H9 (cell line): ENCODE measurements at regions not wholly inside any gene's neighbourhood (a gene's known extent, or its start where the extent isn't known, plus 50 kb on each side); places are given as distances from the start of the nearest gene placed in this dataset.

Experiments
- DNase-seq: peaks from one replicate; pipeline ENCODE4 v3.0.0-alpha.2; 2017
- H2AFZ ChIP-seq: one replicate; pipeline ENCODE4 v1.6.1; 2013; ENCODE audit warnings: mild to moderate bottlenecking, low read length, control low read depth, moderate library complexity
- H2AK5ac ChIP-seq: 2 replicates; pipeline ENCODE4 v1.6.1; 2013; ENCODE audit warnings: low read length, control low read depth, mixed read lengths; ENCODE audit not compliant: insufficient read length
- H2BK120ac ChIP-seq: one replicate; pipeline ENCODE4 v1.6.1; 2013; ENCODE audit warnings: low read depth, mild to moderate bottlenecking, low read length, control low read depth, inconsistent platforms; ENCODE audit not compliant: poor library complexity, severe bottlenecking
- H2BK12ac ChIP-seq: 2 replicates; pipeline ENCODE4 v1.6.1; 2013; ENCODE audit warnings: low read length, control low read depth, mixed read lengths, low read depth; ENCODE audit not compliant: insufficient read length
- H2BK15ac ChIP-seq: 2 replicates; pipeline ENCODE4 v1.6.1; 2013; ENCODE audit warnings: low read depth, low read length, control low read depth
- H2BK20ac ChIP-seq: one replicate; pipeline ENCODE4 v1.6.1; 2013; ENCODE audit warnings: low read depth, mild to moderate bottlenecking, low read length, control low read depth, inconsistent platforms; ENCODE audit not compliant: poor library complexity, severe bottlenecking
- H2BK5ac ChIP-seq: 2 replicates; pipeline ENCODE4 v1.6.1; 2013; ENCODE audit warnings: low read length, control low read depth, mixed read lengths; ENCODE audit not compliant: insufficient read length
- H3K14ac ChIP-seq: 2 replicates; pipeline ENCODE4 v1.6.1; 2013; ENCODE audit warnings: low read length, control low read depth; ENCODE audit not compliant: insufficient read depth
- H3K18ac ChIP-seq: 2 replicates; pipeline ENCODE4 v1.6.1; 2013; ENCODE audit warnings: low read depth, mild to moderate bottlenecking, mixed read lengths, low read length, control low read depth; ENCODE audit not compliant: insufficient read length
- H3K23ac ChIP-seq: 2 replicates; pipeline ENCODE4 v1.6.1; 2013; ENCODE audit warnings: low read length, control low read depth, mixed read lengths, low read depth; ENCODE audit not compliant: insufficient read length
- H3K23me2 ChIP-seq: 2 replicates; pipeline ENCODE4 v1.6.1; 2013; ENCODE audit warnings: low read depth, mild to moderate bottlenecking, mixed read lengths, low read length, control low read depth; ENCODE audit not compliant: insufficient read length, poor library complexity, severe bottlenecking
- H3K27ac ChIP-seq: 2 replicates; pipeline ENCODE4 v1.5.1; 2013; ENCODE audit warnings: low read length, control low read depth, mixed read lengths, low read depth; ENCODE audit not compliant: insufficient read length
- H3K27me3 ChIP-seq: 2 replicates; pipeline ENCODE4 v1.6.1; 2013; ENCODE audit warnings: low read length, control low read depth, inconsistent platforms; ENCODE audit not compliant: insufficient read depth
- H3K4ac ChIP-seq: 2 replicates; pipeline ENCODE4 v1.6.1; 2013; ENCODE audit warnings: low read depth, mild to moderate bottlenecking, control low read depth, inconsistent platforms, low read length, moderate library complexity
- H3K4me1 ChIP-seq: 2 replicates; pipeline ENCODE4 v1.6.1; 2013; ENCODE audit warnings: low read length, control low read depth, inconsistent platforms; ENCODE audit not compliant: insufficient read depth
- H3K4me2 ChIP-seq: 2 replicates; pipeline ENCODE4 v1.6.1; 2013; ENCODE audit warnings: low read length, control low read depth, mixed read lengths; ENCODE audit not compliant: insufficient read length, insufficient read depth
- H3K56ac ChIP-seq: 2 replicates; pipeline ENCODE4 v1.6.1; 2013; ENCODE audit warnings: low read depth, mild to moderate bottlenecking, mixed read lengths, low read length, control low read depth; ENCODE audit not compliant: insufficient read length
- H3K79me1 ChIP-seq: 2 replicates; pipeline ENCODE4 v1.6.1; 2013; ENCODE audit warnings: low read depth, mild to moderate bottlenecking, moderate library complexity, low read length, control low read depth, inconsistent platforms; ENCODE audit not compliant: insufficient read depth, poor library complexity, severe bottlenecking
- H3K79me2 ChIP-seq: 2 replicates; pipeline ENCODE4 v1.6.1; 2013; ENCODE audit warnings: low read length, control low read depth, inconsistent platforms; ENCODE audit not compliant: insufficient read depth
- H3K9ac ChIP-seq: 2 replicates; pipeline ENCODE4 v1.6.1; 2013; ENCODE audit warnings: low read length, control low read depth, mixed read lengths; ENCODE audit not compliant: insufficient read length; ENCODE audit errors: extremely low read depth
- H3K9me3 ChIP-seq: one replicate; pipeline ENCODE4 v1.6.1; 2013; ENCODE audit warnings: low read depth, low read length, inconsistent platforms; ENCODE audit not compliant: control insufficient read depth
- H3T11ph ChIP-seq: one replicate; pipeline ENCODE4 v1.6.1; 2013; ENCODE audit warnings: mild to moderate bottlenecking, low read length, control low read depth, inconsistent platforms
- H4K20me1 ChIP-seq: one replicate; pipeline ENCODE4 v1.6.1; 2013; ENCODE audit not compliant: control insufficient read depth, insufficient read length, insufficient read depth
- H4K5ac ChIP-seq: 2 replicates; pipeline ENCODE4 v1.6.1; 2013; ENCODE audit warnings: low read depth, mild to moderate bottlenecking, mixed read lengths, low read length, control low read depth; ENCODE audit not compliant: insufficient read length
- H4K8ac ChIP-seq: replicated peaks from 2 replicates; pipeline ENCODE4 v1.6.1; 2013; ENCODE audit warnings: low read length, control low read depth, mixed read lengths, low read depth; ENCODE audit not compliant: insufficient read length
- H4K91ac ChIP-seq: 2 replicates; pipeline ENCODE4 v1.6.1; 2013; ENCODE audit warnings: low read depth, mild to moderate bottlenecking, moderate library complexity, mixed read lengths, low read length, control low read depth; ENCODE audit not compliant: insufficient read length
- H3K27ac Mint-ChIP-seq, 3 experiments: 2 replicates in 2 of 3; 3 replicates in 1 of 3; pipeline ENCODE4 v1.8.0; 2020 to 2021; ENCODE audit warnings: mixed read lengths in 3 of 3, mild to moderate bottlenecking in 1 of 3, moderate library complexity in 1 of 3
- H3K27me3 Mint-ChIP-seq: 2 replicates; pipeline ENCODE4 v1.8.0; 2021; ENCODE audit warnings: low read depth, mild to moderate bottlenecking, moderate library complexity, mixed read lengths
- H3K36me3 Mint-ChIP-seq, 3 experiments: 2 replicates in 2 of 3; 3 replicates in 1 of 3; pipeline ENCODE4 v1.8.0; 2020 to 2021; ENCODE audit warnings: low read depth in 3 of 3, mixed read lengths in 3 of 3; ENCODE audit not compliant: insufficient read depth in 1 of 3
- H3K4me1 Mint-ChIP-seq, 2 experiments: 2 replicates each; pipeline ENCODE4 v1.8.0; 2020; ENCODE audit warnings: mixed read lengths in 2 of 2
- H3K4me3 Mint-ChIP-seq, 2 experiments: 2 replicates in 1 of 2; 3 replicates in 1 of 2; pipeline ENCODE4 v1.8.0; 2020 to 2021; ENCODE audit warnings: mild to moderate bottlenecking in 2 of 2, mixed read lengths in 2 of 2, moderate library complexity in 1 of 2
- H3K9me3 Mint-ChIP-seq, 2 experiments: 2 replicates in 1 of 2; 3 replicates in 1 of 2; pipeline ENCODE4 v1.8.0; 2020; ENCODE audit warnings: mild to moderate bottlenecking in 2 of 2, mixed read lengths in 2 of 2, moderate library complexity in 1 of 2
- TF ChIP-seq, protein P1 (sequence below): fragments of 200-600 bp; sonication (generic); conservative IDR thresholded peaks from 3 replicates; pipeline ENCODE4 v1.8.0; 2021; ENCODE audit warnings: antibody characterized with exemption, mild to moderate bottlenecking

DNA sequence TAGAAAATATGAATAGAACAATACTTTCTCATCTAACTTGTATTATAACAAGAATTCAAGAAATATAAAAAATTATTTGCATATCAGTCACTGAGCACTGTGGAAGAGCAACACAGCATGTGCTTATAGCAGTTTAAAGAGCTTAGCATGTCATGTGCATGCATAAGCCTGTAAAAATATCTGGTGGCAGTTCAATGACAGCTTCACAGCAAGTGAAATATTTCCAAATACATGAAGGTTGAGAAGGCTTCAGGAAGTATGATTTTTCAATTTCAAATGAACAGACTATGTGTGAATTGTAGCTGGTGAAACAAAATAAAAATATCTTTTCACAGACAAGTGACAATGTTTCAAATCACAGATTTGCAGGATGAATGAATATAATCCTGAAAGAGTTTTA, 128.5 kb downstream of the PRDM9 start:
- Histone ChIP-seq H3K23me2 (no peaks in the 10 kb centered on the region), H3K79me1 (no peaks in the 10 kb centered on the region), H4K91ac (no peak overlapping the region), H3K23ac (no peak overlapping the region), H3K4me1 (no peaks in the 10 kb centered on the region), H4K5ac (no peak overlapping the region), H3K4ac (no peak overlapping the region), H2BK12ac (no peak overlapping the region), H2BK5ac (no peak overlapping the region), H2BK120ac (no peak overlapping the region), H3K4me2 (no peak overlapping the region), H3T11ph (no peak overlapping the region), H4K8ac (no peak overlapping the region), H3K79me2 (no peaks in the 10 kb centered on the region), H3K27ac (no peak overlapping the region), H2BK15ac (no peak overlapping the region), H3K9ac (no peak overlapping the region), H3K56ac (no peak overlapping the region), H3K14ac (no peak overlapping the region), H4K20me1 (no peaks in the 10 kb centered on the region), H3K27me3 (no peaks in the 10 kb centered on the region), H3K9me3 (no peaks in the 10 kb centered on the region), H3K18ac (no peak overlapping the region), H2AK5ac (no peak overlapping the region), H2BK20ac (no peak overlapping the region), H2AFZ (no peak overlapping the region)
- Mint-ChIP-seq H3K4me1 (peaks cover 4 to 6% of the 10 kb centered on the region in 2 experiments; a peak in 3 of 4 replicates), H3K27me3 (no peaks in the 10 kb centered on the region), H3K27ac (no peak overlapping the region), H3K4me3 (no peak overlapping the region), H3K36me3 (no peaks in the 10 kb centered on the region), H3K9me3 (peaks cover 0 to 2% of the 10 kb centered on the region in 2 experiments; a peak in 1 of 5 replicates)
- DNase-seq = no peak
- TF ChIP-seq, protein P1, sequence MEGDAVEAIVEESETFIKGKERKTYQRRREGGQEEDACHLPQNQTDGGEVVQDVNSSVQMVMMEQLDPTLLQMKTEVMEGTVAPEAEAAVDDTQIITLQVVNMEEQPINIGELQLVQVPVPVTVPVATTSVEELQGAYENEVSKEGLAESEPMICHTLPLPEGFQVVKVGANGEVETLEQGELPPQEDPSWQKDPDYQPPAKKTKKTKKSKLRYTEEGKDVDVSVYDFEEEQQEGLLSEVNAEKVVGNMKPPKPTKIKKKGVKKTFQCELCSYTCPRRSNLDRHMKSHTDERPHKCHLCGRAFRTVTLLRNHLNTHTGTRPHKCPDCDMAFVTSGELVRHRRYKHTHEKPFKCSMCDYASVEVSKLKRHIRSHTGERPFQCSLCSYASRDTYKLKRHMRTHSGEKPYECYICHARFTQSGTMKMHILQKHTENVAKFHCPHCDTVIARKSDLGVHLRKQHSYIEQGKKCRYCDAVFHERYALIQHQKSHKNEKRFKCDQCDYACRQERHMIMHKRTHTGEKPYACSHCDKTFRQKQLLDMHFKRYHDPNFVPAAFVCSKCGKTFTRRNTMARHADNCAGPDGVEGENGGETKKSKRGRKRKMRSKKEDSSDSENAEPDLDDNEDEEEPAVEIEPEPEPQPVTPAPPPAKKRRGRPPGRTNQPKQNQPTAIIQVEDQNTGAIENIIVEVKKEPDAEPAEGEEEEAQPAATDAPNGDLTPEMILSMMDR = no peak
